Caco-2 (cell line): ENCODE measurements at regions not wholly inside any gene's neighbourhood (a gene's known extent, or its start where the extent isn't known, plus 50 kb on each side); places are given as distances from the start of the nearest gene placed in this dataset.

ENCODE experiments used
- BruUV-seq: library from RNA; stranded (reverse); fragments of 400-500 nt; replicated peaks from 2 replicates; lab custom pipeline; 2021; lab: Mats Ljungman, UMichigan
- CTCF ChIA-PET: fragments of 300-600 bp; sonication (Branson Sonifier 250); formaldehyde crosslinking; loops from one replicate; lab custom pipeline; 2022; ENCODE audit warnings: antibody characterized with exemption; lab: Charles Lee
- POLR2A ChIA-PET: fragments of 300-600 bp; sonication (Branson Sonifier 250); formaldehyde crosslinking; loops from one replicate; lab custom pipeline; 2022; ENCODE audit warnings: antibody characterized with exemption; lab: Charles Lee
- DNase-seq, 2 experiments: peaks; one replicate each; pipeline versions ENCODE4 v3.0.0 to v3.0.0-alpha.2; 2020 to 2022
- H3K27me3 ChIP-seq: replicated peaks from 2 replicates; pipeline ENCODE4 v1.6.0; 2011; ENCODE audit warnings: low read length; ENCODE audit not compliant: control insufficient read depth, insufficient read depth
- H3K36me3 ChIP-seq: 2 replicates; pipeline ENCODE4 v1.5.1; 2011; ENCODE audit warnings: low read length; ENCODE audit not compliant: control insufficient read depth, insufficient read depth
- H3K4me1 ChIP-seq: fragments of 250-450 bp; sonication (Bioruptor Pico); 2 replicates; pipeline ENCODE4 v1.5.1; 2020; ENCODE audit warnings: mild to moderate bottlenecking
- H3K4me3 ChIP-seq: 2 replicates; pipeline ENCODE4 v1.5.1; 2011; ENCODE audit warnings: low read depth, mild to moderate bottlenecking, control low read depth, low read length
- H3K9me3 ChIP-seq: fragments of 250-450 bp; sonication (Bioruptor Pico); 2 replicates; pipeline ENCODE4 v1.5.1; 2020; ENCODE audit warnings: mild to moderate bottlenecking, moderate library complexity
- H3K27ac Mint-ChIP-seq: one replicate; pipeline ENCODE4 v1.8.0; 2022; ENCODE audit warnings: mixed read lengths; ENCODE audit not compliant: unreplicated experiment
- H3K27me3 Mint-ChIP-seq: one replicate; pipeline ENCODE4 v1.8.0; 2022; ENCODE audit warnings: mixed read lengths; ENCODE audit not compliant: insufficient read depth, unreplicated experiment
- H3K36me3 Mint-ChIP-seq: one replicate; pipeline ENCODE4 v1.8.0; 2022; ENCODE audit warnings: mild to moderate bottlenecking, mixed read lengths; ENCODE audit not compliant: insufficient read depth, unreplicated experiment
- H3K4me1 Mint-ChIP-seq: one replicate; pipeline ENCODE4 v1.8.0; 2022; ENCODE audit warnings: low read depth, mixed read lengths; ENCODE audit not compliant: unreplicated experiment
- H3K4me3 Mint-ChIP-seq: one replicate; pipeline ENCODE4 v1.8.0; 2022; ENCODE audit warnings: mild to moderate bottlenecking, moderate library complexity, mixed read lengths; ENCODE audit not compliant: unreplicated experiment
- H3K9me3 Mint-ChIP-seq: one replicate; pipeline ENCODE4 v1.8.0; 2022; ENCODE audit warnings: mixed read lengths; ENCODE audit not compliant: unreplicated experiment
- CTCF ChIP-seq, 2 experiments: fragments of 200-600 bp in 1 of 2; IDR thresholded peaks; 1 replicate in 1 of 2; 2 replicates in 1 of 2; pipeline versions ENCODE4 v1.5.1 to v1.8.0; 2011 to 2022; ENCODE audit warnings: antibody characterized with exemption in 1 of 2, control low read depth in 1 of 2, inconsistent platforms in 1 of 2, low read depth in 1 of 2, low read length in 1 of 2, mild to moderate bottlenecking in 1 of 2, moderate library complexity in 1 of 2; ENCODE audit not compliant: insufficient read depth in 1 of 2, severe bottlenecking in 1 of 2, unreplicated experiment in 1 of 2
- intact Hi-C: fragments of 100-400 bp; cut with micrococcal nuclease; formaldehyde crosslinking; loops from one replicate; pipeline ENCODE4 v1.10.0; 2022; ENCODE audit not compliant: unreplicated experiment

- TF ChIP-seq CTCF (IDR thresholded peaks at IDR 0.05; ENCODE audit: insufficient read depth in 1 of 2, low read depth in 1 of 2, low read length in 1 of 2, severe bottlenecking in 1 of 2, unreplicated experiment in 1 of 2): no peak
- POLR2A ChIA-PET: no interaction called here
- CTCF ChIA-PET: no interaction called here
- Histone ChIP-seq H3K27me3 (no peaks in the 10 kb centered on the region), H3K36me3 (no peaks in the 10 kb centered on the region), H3K9me3 (no peaks in the 10 kb centered on the region), H3K4me3 (no peak overlapping the region), H3K4me1 (no peaks in the 10 kb centered on the region)
- Mint-ChIP-seq H3K9me3 (no peaks in the 10 kb centered on the region), H3K4me3 (no peak overlapping the region), H3K27ac (no peak overlapping the region), H3K27me3 (peaks cover 20% of the 10 kb centered on the region), H3K36me3 (no peaks in the 10 kb centered on the region), H3K4me1 (no peaks in the 10 kb centered on the region)
- intact Hi-C loops: no loop called here
- BruUV-seq: no TSS peak
- DNase-seq: no peak
Measured at GRCh38 chr3:59392116-59392515, 342.3 kb upstream of the CFAP20DC start.

- Mint-ChIP-seq H3K9me3 (no peaks in the 10 kb centered on the region), H3K4me1 (no peaks in the 10 kb centered on the region), H3K27ac (no peak overlapping the region), H3K36me3 (no peaks in the 10 kb centered on the region), H3K27me3 (peaks cover 20% of the 10 kb centered on the region), H3K4me3 (no peak overlapping the region)
- no TSS peak for BruUV-seq
- TF ChIP-seq CTCF (IDR thresholded peaks at IDR 0.05; ENCODE audit: insufficient read depth in 1 of 2, low read depth in 1 of 2, low read length in 1 of 2, severe bottlenecking in 1 of 2, unreplicated experiment in 1 of 2): no peak
- H3K27me3 ChIP-seq: no peaks in the 10 kb centered on the region
- no peak for DNase-seq
- intact Hi-C loops: no loop called here
- no peaks in the 10 kb centered on the region for H3K4me1 ChIP-seq
- H3K9me3 ChIP-seq: no peaks in the 10 kb centered on the region
- ChIA-PET CTCF (no interaction called here), POLR2A (no interaction called here)
- no peaks in the 10 kb centered on the region for H3K36me3 ChIP-seq
- H3K4me3 ChIP-seq: no peak overlapping the region
Measured at GRCh38 chr3:59391131-59391530, 341.3 kb upstream of the CFAP20DC start.

- H3K4me1 Mint-ChIP-seq: no peaks in the 10 kb centered on the region
- Histone ChIP-seq H3K27me3 (no peaks in the 10 kb centered on the region), H3K4me3 (no peak overlapping the region), H3K9me3 (no peaks in the 10 kb centered on the region), H3K4me1 (no peaks in the 10 kb centered on the region), H3K36me3 (no peaks in the 10 kb centered on the region)
- H3K9me3 Mint-ChIP-seq: no peaks in the 10 kb centered on the region
- ChIA-PET POLR2A (no interaction called here), CTCF (no interaction called here)
- H3K36me3 Mint-ChIP-seq: no peaks in the 10 kb centered on the region
- no peak for TF ChIP-seq CTCF (IDR thresholded peaks at IDR 0.05; ENCODE audit: insufficient read depth in 1 of 2, low read depth in 1 of 2, low read length in 1 of 2, severe bottlenecking in 1 of 2, unreplicated experiment in 1 of 2)
- peaks cover 17% of the 10 kb centered on the region for H3K27me3 Mint-ChIP-seq
- H3K4me3 Mint-ChIP-seq: no peak overlapping the region
- BruUV-seq: no TSS peak
- no peak for DNase-seq
- intact Hi-C loops: no loop called here
- no peak overlapping the region for H3K27ac Mint-ChIP-seq
Measured at GRCh38 chr3:59388555-59389270, 338.9 kb upstream of the CFAP20DC start.
